Activated CD4-positive, alpha-beta T cell treated with anti-CD3 and anti-CD28 coated beads, Interleukin-10, Interleukin-2, amounts not matched to agents 100 ng/mL and 50 ng/mL, durations not matched to agents 16 hours and 8 hours (primary cell): ENCODE measurements at regions not wholly inside any gene's neighbourhood (a gene's known extent, or its start where the extent isn't known, plus 50 kb on each side); places are given as distances from the start of the nearest gene placed in this dataset.
A peak's percentile ranks its signal among the peaks of the same experiment; 100 is the strongest.

Experiments
- DNase-seq: peaks from one replicate; pipeline ENCODE4 v3.0.0-alpha.2; 2020

DNA sequence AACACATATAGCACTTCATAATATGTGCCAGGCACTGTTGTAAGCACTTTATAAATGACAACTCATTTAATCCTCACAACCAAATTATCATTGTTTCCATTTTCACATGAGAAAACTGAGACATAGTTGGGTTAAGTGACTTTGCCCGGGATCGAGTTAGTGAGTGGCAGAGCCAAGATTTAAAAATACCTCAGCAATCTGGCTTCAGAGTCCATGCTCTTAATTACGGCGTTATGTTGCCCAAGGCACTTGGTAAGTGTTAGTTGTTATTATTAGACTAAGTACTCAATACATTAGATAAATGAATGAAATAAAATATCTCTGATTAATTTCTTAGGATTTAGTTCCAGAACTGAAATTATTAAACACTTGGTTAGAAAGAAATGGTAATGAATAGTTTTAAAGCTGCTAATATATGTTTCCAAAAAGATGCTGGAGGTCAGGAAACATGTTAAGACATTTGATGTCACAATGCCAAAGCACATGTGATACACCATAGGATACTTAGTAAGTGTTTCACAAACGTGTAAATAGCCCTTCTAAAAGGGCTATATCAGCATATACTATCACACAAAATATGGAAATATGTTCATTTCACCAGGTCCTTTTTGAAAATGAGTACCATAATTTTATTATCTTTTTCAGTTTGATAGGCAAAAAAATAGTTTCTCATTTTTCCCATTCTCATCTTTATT is 301.9 kb downstream of the GPAT3 start:
- DNase-seq: no peak

DNA sequence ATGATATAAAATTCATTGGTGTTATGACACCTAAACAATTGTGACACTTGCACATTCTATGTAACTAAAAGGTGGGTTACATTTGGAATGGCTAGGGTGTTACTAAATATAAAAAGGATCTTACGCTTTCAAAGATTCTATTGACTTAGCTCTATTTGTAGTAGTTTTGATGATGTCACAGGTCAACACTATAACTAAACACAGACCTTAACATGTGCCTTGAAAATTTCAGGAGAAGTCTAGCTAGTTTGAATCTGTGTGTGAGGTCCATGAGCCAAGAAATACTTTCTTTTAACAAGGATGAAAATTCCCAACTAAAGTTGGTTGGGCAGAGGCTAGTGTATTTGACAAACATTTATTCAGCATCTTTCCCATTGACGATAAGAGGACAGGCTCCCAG is 298.0 kb downstream of the GPAT3 start:
- no peak for DNase-seq

GRCh38 chr4:83832110-83832825 is 296.4 kb downstream of the GPAT3 start:
- DNase-seq: no peak

- DNase-seq: no peak
Measured at GRCh38 chr4:83831588-83831987, 295.7 kb downstream of the GPAT3 start.

GRCh38 chr4:83830138-83830888 is 294.4 kb downstream of the GPAT3 start:
- no peak for DNase-seq

DNA sequence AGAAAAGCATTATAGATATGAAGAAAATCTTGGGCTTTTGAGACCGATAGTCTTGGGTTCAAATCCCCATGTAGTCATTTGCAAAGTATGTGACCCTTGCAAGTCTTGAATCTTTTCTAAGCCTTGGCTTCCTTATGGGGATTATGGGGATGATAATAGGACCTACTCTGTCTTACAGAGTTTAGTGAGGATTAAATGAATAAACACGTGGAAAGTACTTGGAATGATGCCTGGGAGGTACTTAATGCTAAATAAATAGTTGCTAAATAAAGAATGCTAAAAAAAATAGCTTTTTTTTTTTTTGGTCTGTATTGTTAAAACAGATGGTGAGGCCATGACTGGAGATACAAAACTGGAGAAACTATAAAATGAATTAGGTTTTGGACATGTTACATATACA is 292.7 kb downstream of the GPAT3 start:
- no peak for DNase-seq

GRCh38 chr4:83821493-83821892 is 285.6 kb downstream of the GPAT3 start:
- DNase-seq: no peak

DNA sequence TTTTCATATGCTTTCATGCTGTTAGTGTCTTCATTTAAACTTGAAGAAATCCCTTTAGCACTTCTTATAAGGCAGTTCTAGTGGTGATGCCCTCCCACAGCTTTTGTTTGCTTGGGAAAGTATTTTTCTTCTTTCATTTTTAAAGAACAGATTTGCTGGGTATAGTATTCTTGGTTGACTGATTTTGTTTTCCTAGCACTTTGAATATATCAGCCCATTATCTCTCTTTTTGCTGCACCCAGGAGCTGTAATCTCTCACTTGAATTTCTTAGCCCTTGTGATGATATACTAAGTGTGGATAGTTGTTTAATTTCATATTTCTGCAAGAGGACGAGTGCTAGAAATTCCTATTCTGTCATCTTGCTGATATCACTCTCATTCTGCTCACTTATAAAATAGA is 283.7 kb downstream of the GPAT3 start:
- no peak for DNase-seq

DNA sequence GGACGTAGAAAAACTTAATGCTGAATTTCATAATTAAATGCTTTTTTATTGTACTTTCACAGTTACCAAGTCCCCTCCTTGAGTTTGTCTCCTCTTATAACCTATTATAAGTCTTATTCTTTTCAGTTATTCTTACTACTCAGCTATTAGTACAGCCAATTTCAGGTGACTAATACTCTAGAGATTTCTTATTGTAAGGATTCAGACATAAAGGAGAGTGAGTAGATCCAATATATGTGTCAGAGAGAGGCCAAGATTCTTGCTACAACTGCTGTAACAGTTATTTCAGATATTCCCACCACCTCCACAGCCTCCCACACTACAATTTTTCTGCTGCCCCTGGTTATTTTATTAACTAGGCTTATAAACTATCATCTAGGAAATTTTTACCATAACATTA is 274.5 kb downstream of the GPAT3 start:
- DNase-seq: no peak

GRCh38 chr4:83809581-83809980 is 273.7 kb downstream of the GPAT3 start:
- DNase-seq: no peak

GRCh38 chr4:83793481-83793880 is 257.6 kb downstream of the GPAT3 start:
- no peak for DNase-seq

GRCh38 chr4:83785891-83786290 is 250.0 kb downstream of the GPAT3 start:
- DNase-seq: no peak

GRCh38 chr4:83783215-83783614 is 247.3 kb downstream of the GPAT3 start:
- no peak for DNase-seq

GRCh38 chr4:83782591-83782990 is 246.7 kb downstream of the GPAT3 start:
- DNase-seq: no peak

DNA sequence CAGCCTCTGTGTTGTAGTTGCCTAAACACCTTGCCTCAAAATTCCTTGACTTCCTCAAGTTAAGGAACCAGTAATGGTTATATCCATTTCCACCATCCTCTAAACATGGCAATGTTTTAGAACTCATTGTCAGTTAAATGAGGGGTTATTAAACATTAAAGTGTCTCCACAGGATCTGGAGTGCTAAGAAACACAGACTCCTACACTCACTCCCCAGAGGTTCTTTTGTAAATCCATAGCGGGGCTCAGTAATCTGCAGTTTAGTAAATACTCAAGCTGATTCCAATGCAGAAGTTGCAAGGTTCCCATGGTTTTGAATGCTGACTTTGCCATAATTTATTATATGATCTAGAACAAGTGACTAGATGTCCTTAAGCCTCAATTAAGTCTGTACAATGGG is 245.5 kb downstream of the GPAT3 start:
- DNase-seq: no peak

- DNase-seq: no peak
Measured at GRCh38 chr4:83780053-83780733, 244.3 kb downstream of the GPAT3 start.

- no peak for DNase-seq
Measured at GRCh38 chr4:83779103-83780052, 243.5 kb downstream of the GPAT3 start.

- DNase-seq: no peak
Measured at GRCh38 chr4:83772685-83773084, 236.8 kb downstream of the GPAT3 start.

GRCh38 chr4:83771113-83771705 is 235.3 kb downstream of the GPAT3 start:
- DNase-seq: peak; percentile 15

- DNase-seq: no peak
Measured at GRCh38 chr4:83768146-83768545, 232.2 kb downstream of the GPAT3 start.

- no peak for DNase-seq
Measured at GRCh38 chr4:83767067-83767466, 231.2 kb downstream of the GPAT3 start.

GRCh38 chr4:83759611-83760010 is 223.7 kb downstream of the GPAT3 start:
- DNase-seq: no peak
